GM12801 (cell line): ENCODE measurements at regions not wholly inside any gene's neighbourhood (a gene's known extent, or its start where the extent isn't known, plus 50 kb on each side); places are given as distances from the start of the nearest gene placed in this dataset.

Experiments used
- TF ChIP-seq, protein P1 (sequence below): IDR thresholded peaks from one replicate; pipeline ENCODE4 v1.5.1; 2011; ENCODE audit warnings: control low read depth; ENCODE audit not compliant: insufficient read length; ENCODE audit errors: extremely low read depth

DNA sequence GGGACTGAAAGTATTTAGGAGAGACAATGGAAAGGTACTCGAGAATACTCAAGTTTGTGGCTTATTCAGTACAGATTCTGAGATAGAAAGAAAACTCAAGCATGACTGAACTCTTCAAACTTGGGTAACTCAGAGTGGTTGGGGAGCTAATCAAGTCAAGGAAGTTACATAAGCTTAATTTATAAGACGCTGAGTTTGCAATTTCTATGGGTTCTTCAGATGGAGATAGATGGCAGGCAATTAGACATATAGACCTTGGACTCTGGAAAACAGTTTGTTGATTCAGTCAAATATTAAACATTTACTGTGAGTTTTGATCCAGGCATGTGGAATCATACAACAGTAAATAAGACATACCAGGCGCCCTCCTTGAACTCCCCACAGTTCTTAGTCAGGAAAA lies 1749.9 kb upstream of the TENM3 start:
- TF ChIP-seq, protein P1, sequence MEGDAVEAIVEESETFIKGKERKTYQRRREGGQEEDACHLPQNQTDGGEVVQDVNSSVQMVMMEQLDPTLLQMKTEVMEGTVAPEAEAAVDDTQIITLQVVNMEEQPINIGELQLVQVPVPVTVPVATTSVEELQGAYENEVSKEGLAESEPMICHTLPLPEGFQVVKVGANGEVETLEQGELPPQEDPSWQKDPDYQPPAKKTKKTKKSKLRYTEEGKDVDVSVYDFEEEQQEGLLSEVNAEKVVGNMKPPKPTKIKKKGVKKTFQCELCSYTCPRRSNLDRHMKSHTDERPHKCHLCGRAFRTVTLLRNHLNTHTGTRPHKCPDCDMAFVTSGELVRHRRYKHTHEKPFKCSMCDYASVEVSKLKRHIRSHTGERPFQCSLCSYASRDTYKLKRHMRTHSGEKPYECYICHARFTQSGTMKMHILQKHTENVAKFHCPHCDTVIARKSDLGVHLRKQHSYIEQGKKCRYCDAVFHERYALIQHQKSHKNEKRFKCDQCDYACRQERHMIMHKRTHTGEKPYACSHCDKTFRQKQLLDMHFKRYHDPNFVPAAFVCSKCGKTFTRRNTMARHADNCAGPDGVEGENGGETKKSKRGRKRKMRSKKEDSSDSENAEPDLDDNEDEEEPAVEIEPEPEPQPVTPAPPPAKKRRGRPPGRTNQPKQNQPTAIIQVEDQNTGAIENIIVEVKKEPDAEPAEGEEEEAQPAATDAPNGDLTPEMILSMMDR, result no peak

DNA sequence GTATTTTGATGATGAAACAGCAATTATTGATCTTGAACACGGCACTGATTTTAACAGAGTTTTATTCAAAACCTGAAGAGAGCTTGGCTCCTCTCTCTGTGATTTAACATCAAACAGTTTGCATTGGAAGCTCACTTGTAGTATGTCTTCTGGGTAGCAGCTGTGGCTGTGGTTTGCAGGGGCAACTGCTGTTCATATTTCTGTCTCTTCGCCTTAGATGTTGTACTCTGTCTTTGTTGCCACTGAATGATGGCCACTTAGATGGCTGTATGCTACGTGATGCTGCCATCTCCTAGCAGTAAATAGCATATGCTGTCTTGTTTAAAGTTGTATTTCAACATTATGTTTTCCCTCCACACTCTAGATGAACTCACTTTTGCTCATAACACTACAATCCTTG lies 1743.0 kb upstream of the TENM3 start:
- TF ChIP-seq, protein P1, result no peak

DNA sequence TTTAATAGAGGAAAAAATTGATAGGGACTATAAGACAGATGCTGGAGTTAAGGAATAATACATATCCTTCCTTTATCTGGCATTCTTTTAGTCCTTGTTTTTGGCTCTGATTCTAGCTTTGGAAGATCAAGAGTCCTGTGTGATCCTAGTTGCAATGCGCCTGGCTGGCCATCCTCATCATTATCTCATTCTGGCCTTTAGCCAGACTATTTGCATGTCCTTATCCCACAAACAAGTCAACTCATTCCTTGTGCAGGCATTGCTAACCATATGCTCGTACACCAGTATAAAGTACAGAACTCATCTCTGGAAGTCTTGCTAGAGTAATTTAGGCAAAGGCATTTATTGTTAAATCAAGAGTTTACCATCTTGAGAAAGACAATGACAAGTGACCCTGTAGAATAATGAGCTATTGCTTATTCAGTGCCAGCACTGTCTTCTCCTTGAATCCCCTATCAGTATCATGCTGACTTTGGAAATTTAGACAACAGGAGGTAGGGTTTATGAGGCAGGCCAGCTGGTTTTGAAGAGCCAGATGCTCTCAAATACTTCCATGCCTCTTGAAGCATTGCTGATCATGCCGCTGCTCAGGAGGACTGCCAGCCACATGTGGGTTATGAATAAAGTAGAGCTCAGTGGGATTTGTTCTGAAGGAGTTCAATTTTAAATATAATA lies 1730.3 kb upstream of the TENM3 start:
- TF ChIP-seq, protein P1, result no peak

DNA sequence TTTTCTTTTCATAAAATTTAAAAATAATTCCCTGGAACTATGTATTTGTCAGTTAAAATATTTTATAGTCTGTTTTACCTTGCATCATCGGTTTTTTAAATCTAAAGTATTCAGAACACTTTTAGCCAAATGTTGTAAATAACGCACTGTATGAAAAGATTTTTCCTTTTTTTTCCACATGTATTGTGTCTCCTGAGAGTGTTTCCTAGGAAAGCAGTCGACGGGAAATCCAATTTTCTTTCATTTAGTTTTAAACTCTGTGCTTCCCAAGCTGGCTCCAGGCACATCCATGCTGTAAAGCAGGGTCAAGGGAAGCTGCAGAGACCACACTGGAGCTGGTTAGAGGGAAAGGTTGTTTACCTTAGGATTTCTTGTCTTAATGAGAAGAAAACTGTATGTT lies 1724.3 kb upstream of the TENM3 start:
- TF ChIP-seq, protein P1, result no peak

DNA sequence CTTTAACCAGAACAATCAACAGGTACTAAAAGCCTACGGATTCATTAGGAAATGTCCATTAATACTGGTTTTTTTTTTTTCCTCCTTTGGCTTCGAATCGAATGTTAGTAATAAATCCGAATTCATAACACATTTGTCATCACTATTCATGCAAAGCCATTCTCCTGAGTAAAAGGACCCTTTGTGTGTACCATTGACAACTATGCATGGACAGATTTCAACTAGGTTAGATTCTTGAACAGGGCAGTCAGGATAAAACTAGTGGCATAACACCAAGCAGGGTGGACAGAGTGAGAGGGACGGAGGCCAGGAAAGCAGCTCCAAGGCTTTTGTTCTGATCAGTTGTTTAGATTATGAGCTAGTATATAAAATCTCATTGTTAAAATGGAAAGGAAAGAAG lies 1722.0 kb upstream of the TENM3 start:
- TF ChIP-seq, protein P1, result no peak

DNA sequence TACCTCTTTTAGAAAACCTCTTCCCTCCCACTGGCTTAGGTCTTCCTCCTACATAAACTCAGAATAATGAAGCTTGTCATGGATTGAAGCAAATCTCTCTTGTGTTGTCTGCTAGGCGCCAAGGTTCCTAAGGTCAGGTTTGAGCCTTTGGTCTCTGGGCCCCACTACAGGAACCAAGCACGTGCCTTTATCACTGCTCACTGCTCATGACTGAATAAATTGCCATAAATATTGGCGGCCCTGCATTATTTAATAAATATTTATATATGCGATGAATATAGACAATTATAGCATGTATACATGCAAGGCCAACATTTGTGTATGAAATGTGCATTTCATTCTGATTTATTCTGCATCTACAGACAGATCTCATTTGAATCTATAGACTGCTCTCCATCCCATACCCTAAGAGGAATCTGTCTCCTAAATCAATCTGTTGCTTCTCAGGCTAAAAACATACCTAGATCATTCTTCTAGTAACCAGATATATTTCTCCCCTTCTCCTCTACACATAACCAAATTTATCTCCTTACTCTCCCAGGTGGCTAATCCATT lies 1717.6 kb upstream of the TENM3 start:
- TF ChIP-seq, protein P1, result no peak

DNA sequence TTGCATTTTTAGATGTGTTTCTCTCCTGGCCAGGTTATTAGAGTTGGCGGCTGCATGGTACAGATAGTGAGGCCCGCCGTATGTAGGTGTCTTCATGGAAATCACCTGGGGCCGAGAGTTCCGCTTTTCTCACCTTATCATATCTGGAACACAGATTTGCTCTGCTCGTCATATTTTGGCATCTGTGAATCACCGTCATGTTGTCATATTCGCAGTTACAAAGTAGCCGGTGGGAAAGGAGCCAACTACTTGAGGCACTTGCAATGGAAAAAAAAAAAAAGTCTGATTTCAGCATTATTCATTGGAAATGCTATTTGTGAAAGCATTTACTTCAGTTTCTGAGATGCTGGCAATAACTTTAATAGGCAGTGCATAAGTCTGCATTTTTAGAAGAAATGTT lies 1715.2 kb upstream of the TENM3 start:
- TF ChIP-seq, protein P1, result no peak

DNA sequence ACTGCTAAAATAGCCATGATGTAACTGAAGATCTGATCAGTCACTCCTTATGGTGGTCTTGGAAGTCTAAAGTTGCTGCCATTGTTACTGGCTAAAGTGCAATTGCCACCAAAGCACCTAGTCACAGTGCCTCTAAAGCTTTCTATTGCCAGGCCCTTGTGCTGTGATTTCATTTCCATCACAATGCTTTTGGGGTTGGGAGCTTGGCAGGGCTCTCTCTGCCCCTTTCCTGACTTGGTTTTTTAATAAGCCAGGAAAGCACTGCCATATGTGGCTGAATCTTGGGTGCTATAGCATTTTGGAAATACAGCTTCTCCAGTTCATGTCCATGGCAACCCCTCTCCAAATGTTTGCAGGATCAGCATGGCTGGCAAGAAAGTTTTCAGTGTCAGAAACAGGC lies 1712.4 kb upstream of the TENM3 start:
- TF ChIP-seq, protein P1, result no peak
